HepG2 (cell line): ENCODE measurements at regions not wholly inside any gene's neighbourhood (a gene's known extent, or its start where the extent isn't known, plus 50 kb on each side); places are given as distances from the start of the nearest gene placed in this dataset.

ENCODE experiments used
- ATAC-seq: fragments of 200-7000 bp; cut with Tn5 transposase; 3 replicates; pipeline ENCODE4 v1.9.1; 2020; ENCODE audit warnings: mild to moderate bottlenecking, moderate library complexity
- BruUV-seq: library from RNA; stranded (reverse); fragments of 400-500 nt; replicated peaks from 2 replicates; lab custom pipeline; 2021; lab: Mats Ljungman, UMichigan
- CTCF ChIA-PET: fragments of 300-600 bp; formaldehyde crosslinking; extraction: SDS; loops from one replicate; lab custom pipeline; 2021; ENCODE audit warnings: low total read pairs, inconsistent platforms, low intra/inter-chr PET ratio; lab: Yijun Ruan, JAX
- POLR2A ChIA-PET: fragments of 350-600 bp; sonication (Branson Sonifier 250); formaldehyde crosslinking; loops from one replicate; lab custom pipeline; 2020; ENCODE audit warnings: antibody characterized with exemption, inconsistent platforms; lab: Yijun Ruan, JAX
- DNase-seq: peaks from one replicate; pipeline ENCODE4 v3.0.0-alpha.2; 2015; ENCODE audit warnings: low spot score
- FAIRE-seq: peaks from 3 replicates; lab custom pipeline; 2011; peaks lifted over from hg19 to GRCh38; lab: Jason Lieb, UNC
- H2AFZ ChIP-seq: one replicate; pipeline ENCODE4 v1.6.1; 2011; ENCODE audit warnings: low read length, inconsistent platforms
- H3K27ac ChIP-seq: fragments of 300-600 bp; 3 replicates; pipeline ENCODE4 v1.8.0; 2011; ENCODE audit warnings: mixed run types, mild to moderate bottlenecking, mixed read lengths, low read length, inconsistent platforms; ENCODE audit not compliant: insufficient read depth; ENCODE audit errors: extremely low read length
- H3K27me3 ChIP-seq, 2 experiments: fragments of 200-600 bp in 1 of 2; 2 replicates in 1 of 2; 3 replicates in 1 of 2; pipeline versions ENCODE4 v1.6.0 to v1.8.0; 2011; ENCODE audit warnings: low read length in 2 of 2, mild to moderate bottlenecking in 2 of 2, moderate library complexity in 2 of 2, inconsistent platforms in 1 of 2; ENCODE audit not compliant: insufficient read depth in 2 of 2, control insufficient read depth in 1 of 2
- H3K36me3 ChIP-seq, 2 experiments: fragments of 200-600 bp in 1 of 2; replicated peaks in 1 of 2; 2 replicates in 1 of 2; 3 replicates in 1 of 2; pipeline versions ENCODE4 v1.5.1 to v1.8.0; 2011; ENCODE audit warnings: low read length in 2 of 2, inconsistent platforms in 1 of 2; ENCODE audit not compliant: insufficient read depth in 2 of 2, control insufficient read depth in 1 of 2
- H3K4me1 ChIP-seq: 2 replicates; pipeline ENCODE4 v1.5.1; 2012; ENCODE audit warnings: low read length, inconsistent platforms; ENCODE audit not compliant: insufficient read depth
- H3K4me2 ChIP-seq: 2 replicates; pipeline ENCODE4 v1.6.0; 2011; ENCODE audit warnings: low read depth, low read length, inconsistent platforms
- H3K4me3 ChIP-seq, 3 experiments: fragments of 200-600 bp in 1 of 3; sonication (generic), shearing (Covaris generic) in 1 of 3; replicated peaks in 1 of 3; 2 replicates each; pipeline ENCODE4 v1.5.1; 2011 to 2016; ENCODE audit warnings: low read length in 3 of 3, inconsistent platforms in 2 of 3, low read depth in 2 of 3, mild to moderate bottlenecking in 2 of 3, control low read depth in 1 of 3, mixed read lengths in 1 of 3; ENCODE audit not compliant: insufficient read depth in 1 of 3
- H3K79me2 ChIP-seq: one replicate; pipeline ENCODE4 v1.6.1; 2011; ENCODE audit warnings: low read length, inconsistent platforms; ENCODE audit not compliant: insufficient read depth
- H3K9ac ChIP-seq: 2 replicates; pipeline ENCODE4 v1.6.0; 2011; ENCODE audit warnings: mild to moderate bottlenecking, low read depth, low read length, inconsistent platforms; ENCODE audit not compliant: insufficient read depth
- H3K9me3 ChIP-seq: 2 replicates; pipeline ENCODE4 v1.5.1; 2012; ENCODE audit warnings: mild to moderate bottlenecking, low read length
- H4K20me1 ChIP-seq: 2 replicates; pipeline ENCODE4 v1.6.0; 2011; ENCODE audit warnings: inconsistent platforms, mild to moderate bottlenecking, low read length, moderate library complexity; ENCODE audit not compliant: insufficient read depth
- MBNL3 ChIP-seq: fragments of 250-450 bp; sonication (Bioruptor Pico); conservative IDR thresholded peaks from 2 replicates; pipeline ENCODE4 v1.8.0; 2022; ENCODE audit warnings: mild to moderate bottlenecking, inconsistent platforms
- ZKSCAN1 ChIP-seq: fragments of 150-350 bp; IDR thresholded peaks from 2 replicates; pipeline ENCODE4 v1.6.1; 2014; ENCODE audit warnings: low read length
- ZNF12 ChIP-seq: sonication (generic); formaldehyde crosslinking; IDR thresholded peaks from 2 replicates; pipeline ENCODE4 v1.5.0; 2020; ENCODE audit warnings: missing genetic modification reagents
- ZNF674 ChIP-seq: sonication (generic); formaldehyde crosslinking; IDR thresholded peaks from 2 replicates; pipeline ENCODE4 v1.5.0; 2020; ENCODE audit warnings: low read depth, mild to moderate bottlenecking, missing genetic modification reagents
- WGBS: methylation state at CpG from one replicate; pipeline ENCODE4 v1.1.6; 2017; ENCODE audit warnings: low lambda C conversion rate; 5-methylcytosine and 5-hydroxymethylcytosine counted together
- in situ Hi-C: cut with HindIII; loops from 2 replicates; pipeline ENCODE4 v1.10.0; 2017; ENCODE audit warnings: low pct_unique_long_range_greater_than_20kb; ENCODE audit not compliant: extremely low pct_ligation_motif_present
- intact Hi-C: fragments of 100-400 bp; cut with micrococcal nuclease; formaldehyde crosslinking; loops from one replicate; pipeline ENCODE4 v1.10.0; 2022; ENCODE audit not compliant: unreplicated experiment

DNA sequence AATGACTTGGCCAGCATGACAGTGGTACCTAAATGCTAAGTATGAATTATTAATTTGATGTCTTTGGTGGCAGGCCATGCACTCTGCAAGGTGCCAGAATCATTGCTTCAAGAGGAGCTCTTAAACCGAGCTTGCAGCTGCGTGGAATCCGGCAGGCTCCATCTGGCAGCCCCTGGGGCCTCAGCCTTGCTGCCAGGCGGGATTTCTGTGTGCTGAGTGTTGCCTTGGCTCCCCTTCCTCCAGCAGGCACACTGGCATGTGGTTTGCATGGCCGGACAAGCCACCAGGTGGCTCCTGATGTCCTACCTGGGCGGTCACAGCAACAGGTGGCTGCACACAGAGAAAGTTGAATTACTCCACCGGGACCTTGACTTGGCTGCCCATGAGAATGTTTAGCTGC is 155.4 kb downstream of the URB2 start (continued):
- TF ChIP-seq ZNF12 (CRISPR knock-in tag) = no peak

DNA sequence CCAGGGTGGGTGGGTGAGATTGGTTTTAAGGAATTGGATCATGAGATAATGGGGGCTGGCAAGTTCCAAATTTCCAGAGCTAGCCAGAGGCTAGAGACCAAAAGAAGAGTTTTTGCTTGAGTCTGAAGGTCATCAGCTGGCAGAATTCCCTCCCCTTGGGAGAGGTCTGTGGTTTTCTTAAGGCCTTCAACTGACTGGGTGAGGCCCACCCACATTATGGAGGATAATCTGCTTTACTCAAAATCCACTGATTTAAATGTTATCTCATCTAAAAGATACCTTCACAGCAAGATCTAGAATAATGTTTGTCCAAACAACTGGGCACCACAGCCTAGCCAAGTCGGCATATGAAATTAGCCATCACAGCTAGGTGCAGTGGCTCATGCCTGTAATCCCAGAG is 156.4 kb downstream of the URB2 start:
- intact Hi-C loops = no loop called here
- BruUV-seq = no TSS peak

DNA sequence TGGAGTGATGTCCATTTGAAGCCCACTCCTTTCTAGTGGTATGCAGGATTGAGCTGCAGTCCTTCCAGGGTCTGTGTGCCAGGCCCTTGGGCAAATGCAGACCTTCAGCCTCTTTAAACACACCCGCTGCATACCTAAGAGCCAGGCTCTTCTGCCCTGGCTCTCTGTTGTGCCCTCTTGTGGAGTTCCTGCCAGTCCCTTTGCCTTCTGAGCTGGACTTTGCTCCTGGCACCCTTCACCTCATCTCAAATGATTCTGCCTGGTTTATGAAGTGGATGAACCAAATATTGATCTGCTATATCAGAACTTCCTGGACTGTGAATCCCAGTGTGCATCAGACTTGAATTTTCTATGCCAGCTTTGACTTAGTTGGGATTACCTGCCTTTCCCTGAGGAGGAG is 158.8 kb downstream of the URB2 start:
- CTCF ChIA-PET = no interaction called here
- POLR2A ChIA-PET = no interaction called here

More for the DNA sequence above, 156.4 kb downstream of the URB2 start:
- H3K4me1 ChIP-seq = no peaks in the 10 kb centered on the region
- DNase-seq (no peak), FAIRE-seq (no peak), ATAC-seq (no peak)
- no peak overlapping the region for H3K4me2 ChIP-seq
- POLR2A ChIA-PET = no interaction called here
- peaks cover 8% of the 10 kb centered on the region for H3K9me3 ChIP-seq
- CTCF ChIA-PET = no interaction called here
- H3K27me3 ChIP-seq = peaks cover 0 to 9% of the 10 kb centered on the region in 2 experiments; a peak in 2 of 5 replicates
- no peak overlapping the region for H3K9ac ChIP-seq
- H3K27ac ChIP-seq = no peak overlapping the region
- no peak overlapping the region for H2AFZ ChIP-seq
- no peak for TF ChIP-seq ZNF674 (CRISPR knock-in tag)
- H3K36me3 ChIP-seq = no peaks in the 10 kb centered on the region
- no peaks in the 10 kb centered on the region for H4K20me1 ChIP-seq
- in situ Hi-C loops = no loop called here
- H3K4me3 ChIP-seq = no peak overlapping the region
- 0% methylated on average over 1 of the region's 1 CpG for WGBS
- no peaks in the 10 kb centered on the region for H3K79me2 ChIP-seq

More for the DNA sequence above, 158.8 kb downstream of the URB2 start:
- no peak for FAIRE-seq
- no peak for ATAC-seq
- intact Hi-C loops = no loop called here
- TF ChIP-seq MBNL3 (CRISPR knock-in tag) (no peak), ZKSCAN1 (no peak)
- TF ChIP-seq, all 625 proteins: peak for 0
- Histone ChIP-seq H4K20me1 (no peaks in the 10 kb centered on the region), H3K4me1 (no peaks in the 10 kb centered on the region), H3K36me3 (no peaks in the 10 kb centered on the region), H3K27me3 (peaks cover 0 to 5% of the 10 kb centered on the region in 2 experiments; a peak in 2 of 5 replicates), H3K9me3 (peaks cover 8% of the 10 kb centered on the region), H3K79me2 (no peaks in the 10 kb centered on the region), H3K9ac (no peak overlapping the region), H3K4me3 (no peak overlapping the region), H3K4me2 (no peak overlapping the region), H2AFZ (no peak overlapping the region), H3K27ac (no peak overlapping the region)
- WGBS = 27% methylated on average over 1 of the region's 1 CpG
- BruUV-seq = no TSS peak
- DNase-seq = no peak
- in situ Hi-C loops = no loop called here
